Endothelial cell (in vitro differentiated cells): ENCODE measurements at regions not wholly inside any gene's neighbourhood (a gene's known extent, or its start where the extent isn't known, plus 50 kb on each side); places are given as distances from the start of the nearest gene placed in this dataset.

ENCODE experiments used
- DNase-seq: peaks from one replicate; pipeline ENCODE4 v3.0.0; 2021; ENCODE audit warnings: low spot score
- H3K27ac Mint-ChIP-seq: one replicate; pipeline ENCODE4 v1.8.0; 2021; ENCODE audit warnings: mixed read lengths, inconsistent platforms; ENCODE audit not compliant: unreplicated experiment
- H3K27me3 Mint-ChIP-seq: one replicate; pipeline ENCODE4 v1.8.0; 2021; ENCODE audit warnings: mild to moderate bottlenecking, moderate library complexity, mixed read lengths, inconsistent platforms; ENCODE audit not compliant: unreplicated experiment
- H3K36me3 Mint-ChIP-seq: one replicate; pipeline ENCODE4 v1.8.0; 2021; ENCODE audit warnings: mild to moderate bottlenecking, low read depth, mixed read lengths, inconsistent platforms; ENCODE audit not compliant: unreplicated experiment
- H3K4me1 Mint-ChIP-seq: one replicate; pipeline ENCODE4 v1.8.0; 2021; ENCODE audit warnings: mild to moderate bottlenecking, mixed read lengths, inconsistent platforms; ENCODE audit not compliant: unreplicated experiment
- H3K4me3 Mint-ChIP-seq: one replicate; pipeline ENCODE4 v1.8.0; 2021; ENCODE audit warnings: mild to moderate bottlenecking, mixed read lengths, inconsistent platforms; ENCODE audit not compliant: unreplicated experiment
- H3K9me3 Mint-ChIP-seq: one replicate; pipeline ENCODE4 v1.8.0; 2021; ENCODE audit warnings: mixed read lengths, inconsistent platforms; ENCODE audit not compliant: unreplicated experiment
- CTCF ChIP-seq: fragments of 200-600 bp; sonication (generic); IDR thresholded peaks from one replicate; pipeline ENCODE4 v1.5.0; 2021; ENCODE audit warnings: antibody characterized with exemption; ENCODE audit not compliant: unreplicated experiment

GRCh38 chr5:84606784-84607183, 222.1 kb upstream of the EDIL3 start:
- H3K27ac Mint-ChIP-seq = no peak overlapping the region
- no peak for DNase-seq
- no peaks in the 10 kb centered on the region for H3K36me3 Mint-ChIP-seq
- H3K4me3 Mint-ChIP-seq = no peak overlapping the region
- no peaks in the 10 kb centered on the region for H3K9me3 Mint-ChIP-seq
- no peaks in the 10 kb centered on the region for H3K27me3 Mint-ChIP-seq
- no peak for TF ChIP-seq CTCF
- no peaks in the 10 kb centered on the region for H3K4me1 Mint-ChIP-seq

- Mint-ChIP-seq H3K27me3 (no peaks in the 10 kb centered on the region), H3K9me3 (no peaks in the 10 kb centered on the region), H3K4me1 (no peaks in the 10 kb centered on the region), H3K27ac (no peak overlapping the region), H3K4me3 (no peak overlapping the region), H3K36me3 (no peaks in the 10 kb centered on the region)
- DNase-seq = no peak
- no peak for TF ChIP-seq CTCF
Measured at GRCh38 chr5:84605241-84605640, 220.6 kb upstream of the EDIL3 start.

GRCh38 chr5:84603568-84604185, 219.0 kb upstream of the EDIL3 start:
- DNase-seq = no peak
- Mint-ChIP-seq H3K27ac (no peak overlapping the region), H3K4me1 (no peaks in the 10 kb centered on the region), H3K36me3 (no peaks in the 10 kb centered on the region), H3K4me3 (no peak overlapping the region), H3K9me3 (no peaks in the 10 kb centered on the region), H3K27me3 (no peaks in the 10 kb centered on the region)
- no peak for TF ChIP-seq CTCF

GRCh38 chr5:84602371-84602771, 217.7 kb upstream of the EDIL3 start:
- Mint-ChIP-seq H3K9me3 (no peaks in the 10 kb centered on the region), H3K27ac (no peak overlapping the region), H3K4me3 (no peak overlapping the region), H3K27me3 (no peaks in the 10 kb centered on the region), H3K36me3 (no peaks in the 10 kb centered on the region), H3K4me1 (peaks cover 2% of the 10 kb centered on the region)
- no peak for TF ChIP-seq CTCF
- DNase-seq = no peak

GRCh38 chr5:84599964-84600363, 215.3 kb upstream of the EDIL3 start:
- DNase-seq = no peak
- Mint-ChIP-seq H3K4me1 (peaks cover 2% of the 10 kb centered on the region), H3K27me3 (no peaks in the 10 kb centered on the region), H3K27ac (no peak overlapping the region), H3K4me3 (no peak overlapping the region), H3K36me3 (no peaks in the 10 kb centered on the region), H3K9me3 (no peaks in the 10 kb centered on the region)
- no peak for TF ChIP-seq CTCF
